CD4-positive, alpha-beta T cell (primary cell): ENCODE measurements at regions not wholly inside any gene's neighbourhood (a gene's known extent, or its start where the extent isn't known, plus 50 kb on each side); places are given as distances from the start of the nearest gene placed in this dataset.

ENCODE experiments used
- ATAC-seq: fragments of 200-7000 bp; cut with Tn5 transposase; one replicate; pipeline ENCODE4 v1.10.0; 2022; ENCODE audit warnings: mild to moderate bottlenecking; ENCODE audit not compliant: poor library complexity
- CTCF ChIA-PET: fragments of 350-600 bp; sonication (Branson Sonifier 250); formaldehyde crosslinking; loops from one replicate; lab custom pipeline; 2021; ENCODE audit warnings: antibody characterized with exemption, inconsistent platforms; lab: Charles Lee
- POLR2A ChIA-PET: fragments of 350-600 bp; sonication (Branson Sonifier 250); formaldehyde crosslinking; loops from one replicate; lab custom pipeline; 2021; ENCODE audit warnings: antibody characterized with exemption, inconsistent platforms; lab: Charles Lee
- DNase-seq, 14 experiments: peaks; one replicate each; pipeline ENCODE4 v3.0.0-alpha.2; 2013 to 2020; ENCODE audit warnings: mixed read lengths in 2 of 14
- H3K27ac ChIP-seq, 2 donors: one replicate each; pipeline versions ENCODE4 v1.5.1 to v1.7.0; 2013; ENCODE audit warnings: low read length in 2 of 2, low read depth in 1 of 2, mild to moderate bottlenecking in 1 of 2
- H3K27me3 ChIP-seq, 2 experiments: 1 replicate in 1 of 2; 2 replicates in 1 of 2; pipeline versions ENCODE4 v1.6.1 to v1.7.0; 2013; ENCODE audit warnings: low read length in 2 of 2, control low read depth in 1 of 2, mild to moderate bottlenecking in 1 of 2, moderate library complexity in 1 of 2; ENCODE audit not compliant: insufficient read depth in 2 of 2, control insufficient read depth in 1 of 2
- H3K36me3 ChIP-seq: one replicate; pipeline ENCODE4 v1.6.1; 2013; ENCODE audit warnings: low read length, control low read depth; ENCODE audit not compliant: insufficient read depth
- H3K4me1 ChIP-seq: one replicate; pipeline ENCODE4 v1.6.1; 2013; ENCODE audit warnings: low read length, control low read depth; ENCODE audit not compliant: insufficient read depth
- H3K4me3 ChIP-seq: one replicate; pipeline ENCODE4 v1.5.1; 2013; ENCODE audit warnings: mild to moderate bottlenecking, low read length, moderate library complexity
- H3K9me3 ChIP-seq, 2 experiments: 1 replicate in 1 of 2; 2 replicates in 1 of 2; pipeline versions ENCODE4 v1.6.1 to v1.7.0; 2013; ENCODE audit warnings: low read length in 2 of 2, mild to moderate bottlenecking in 2 of 2, control low read depth in 1 of 2, moderate library complexity in 1 of 2; ENCODE audit not compliant: control insufficient read depth in 1 of 2, insufficient read depth in 1 of 2
- H3K27ac Mint-ChIP-seq: one replicate; pipeline ENCODE4 v1.8.0; 2020; ENCODE audit warnings: mixed read lengths
- H3K27me3 Mint-ChIP-seq: one replicate; pipeline ENCODE4 v1.8.0; 2021; ENCODE audit warnings: mixed read lengths
- H3K36me3 Mint-ChIP-seq: one replicate; pipeline ENCODE4 v1.8.0; 2021; ENCODE audit warnings: low read depth, mixed read lengths
- H3K4me1 Mint-ChIP-seq: one replicate; pipeline ENCODE4 v1.8.0; 2021; ENCODE audit warnings: low read depth, mixed read lengths
- H3K4me3 Mint-ChIP-seq: one replicate; pipeline ENCODE4 v1.8.0; 2020; ENCODE audit warnings: mild to moderate bottlenecking, mixed read lengths
- H3K9me3 Mint-ChIP-seq: one replicate; pipeline ENCODE4 v1.8.0; 2020; ENCODE audit warnings: mixed read lengths
- intact Hi-C, 2 experiments: fragments of 100-400 bp; cut with DNase I in 1 of 2; cut with micrococcal nuclease in 1 of 2; formaldehyde crosslinking; loops; one replicate each; pipeline versions ENCODE4 v1.15.1 to v1.9.0; 2023 to 2025; cut with DNase I, micrococcal nuclease
- TF ChIP-seq, protein P1 (sequence below): fragments of 200-600 bp; IDR thresholded peaks from one replicate; pipeline ENCODE4 v1.8.0; 2022; ENCODE audit warnings: antibody characterized with exemption, mild to moderate bottlenecking

DNA sequence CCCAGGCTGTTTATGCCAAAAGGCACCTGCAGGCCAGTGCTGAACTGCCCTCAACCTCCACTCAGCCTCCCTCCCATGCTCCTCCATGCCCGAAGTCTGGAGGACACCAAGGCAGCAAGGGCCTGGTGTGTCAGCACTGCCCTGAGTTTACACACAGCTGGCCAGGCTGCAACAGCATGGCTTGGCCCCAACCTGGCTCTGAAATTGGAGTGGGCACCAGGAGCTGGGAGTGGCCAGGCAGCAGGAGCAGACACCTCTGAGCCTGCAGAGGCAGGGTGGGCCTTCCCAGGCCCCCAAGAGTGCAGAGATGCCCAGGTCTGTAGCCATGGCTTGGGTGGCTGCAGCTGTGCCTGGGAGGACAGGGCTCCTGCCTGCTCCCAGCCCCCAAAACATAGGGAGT is 571.2 kb upstream of the ACTRT1 start:
- ChIA-PET CTCF (no interaction called here), POLR2A (interaction anchor here (0.5 kb wide), 1 partner anchor 251 kb away, joined by 4 read pairs; no protein-coding TSS in a partner anchor)
- no peaks in the 10 kb centered on the region for H3K27me3 Mint-ChIP-seq

GRCh38 chrX:128622296-128622695 is 570.1 kb upstream of the ACTRT1 start:
- H3K9me3 Mint-ChIP-seq: no peaks in the 10 kb centered on the region
- Histone ChIP-seq H3K27me3 (no peaks in the 10 kb centered on the region), H3K4me3 (no peak overlapping the region), H3K9me3 (peaks cover 0 to 7% of the 10 kb centered on the region in 2 experiments), H3K27ac (no peak overlapping the region), H3K36me3 (no peaks in the 10 kb centered on the region), H3K4me1 (no peaks in the 10 kb centered on the region)
- ChIA-PET POLR2A (no interaction called here), CTCF (no interaction called here)
- no peaks in the 10 kb centered on the region for H3K36me3 Mint-ChIP-seq
- no peaks in the 10 kb centered on the region for H3K4me1 Mint-ChIP-seq
- no peak overlapping the region for H3K4me3 Mint-ChIP-seq
- ATAC-seq (no peak), DNase-seq (no peak)
- TF ChIP-seq, protein P1, sequence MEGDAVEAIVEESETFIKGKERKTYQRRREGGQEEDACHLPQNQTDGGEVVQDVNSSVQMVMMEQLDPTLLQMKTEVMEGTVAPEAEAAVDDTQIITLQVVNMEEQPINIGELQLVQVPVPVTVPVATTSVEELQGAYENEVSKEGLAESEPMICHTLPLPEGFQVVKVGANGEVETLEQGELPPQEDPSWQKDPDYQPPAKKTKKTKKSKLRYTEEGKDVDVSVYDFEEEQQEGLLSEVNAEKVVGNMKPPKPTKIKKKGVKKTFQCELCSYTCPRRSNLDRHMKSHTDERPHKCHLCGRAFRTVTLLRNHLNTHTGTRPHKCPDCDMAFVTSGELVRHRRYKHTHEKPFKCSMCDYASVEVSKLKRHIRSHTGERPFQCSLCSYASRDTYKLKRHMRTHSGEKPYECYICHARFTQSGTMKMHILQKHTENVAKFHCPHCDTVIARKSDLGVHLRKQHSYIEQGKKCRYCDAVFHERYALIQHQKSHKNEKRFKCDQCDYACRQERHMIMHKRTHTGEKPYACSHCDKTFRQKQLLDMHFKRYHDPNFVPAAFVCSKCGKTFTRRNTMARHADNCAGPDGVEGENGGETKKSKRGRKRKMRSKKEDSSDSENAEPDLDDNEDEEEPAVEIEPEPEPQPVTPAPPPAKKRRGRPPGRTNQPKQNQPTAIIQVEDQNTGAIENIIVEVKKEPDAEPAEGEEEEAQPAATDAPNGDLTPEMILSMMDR: no peak
- H3K27me3 Mint-ChIP-seq: no peaks in the 10 kb centered on the region
- intact Hi-C loops: no loop called here
- H3K27ac Mint-ChIP-seq: no peak overlapping the region

More for the DNA sequence above, 571.2 kb upstream of the ACTRT1 start:
- TF ChIP-seq, protein P1: no peak
- H3K9me3 ChIP-seq: peaks cover 0 to 7% of the 10 kb centered on the region in 2 experiments
- no peak overlapping the region for H3K4me3 Mint-ChIP-seq
- no peak overlapping the region for H3K4me3 ChIP-seq
- no peaks in the 10 kb centered on the region for H3K36me3 Mint-ChIP-seq
- intact Hi-C loops: no loop called here
- H3K27ac ChIP-seq: no peak overlapping the region
- H3K27ac Mint-ChIP-seq: no peak overlapping the region
- no peaks in the 10 kb centered on the region for H3K9me3 Mint-ChIP-seq
- no peaks in the 10 kb centered on the region for H3K4me1 Mint-ChIP-seq
- H3K4me1 ChIP-seq: no peaks in the 10 kb centered on the region
- no peaks in the 10 kb centered on the region for H3K36me3 ChIP-seq
- H3K27me3 ChIP-seq: no peaks in the 10 kb centered on the region
- ATAC-seq (no peak), DNase-seq (no peak)

DNA sequence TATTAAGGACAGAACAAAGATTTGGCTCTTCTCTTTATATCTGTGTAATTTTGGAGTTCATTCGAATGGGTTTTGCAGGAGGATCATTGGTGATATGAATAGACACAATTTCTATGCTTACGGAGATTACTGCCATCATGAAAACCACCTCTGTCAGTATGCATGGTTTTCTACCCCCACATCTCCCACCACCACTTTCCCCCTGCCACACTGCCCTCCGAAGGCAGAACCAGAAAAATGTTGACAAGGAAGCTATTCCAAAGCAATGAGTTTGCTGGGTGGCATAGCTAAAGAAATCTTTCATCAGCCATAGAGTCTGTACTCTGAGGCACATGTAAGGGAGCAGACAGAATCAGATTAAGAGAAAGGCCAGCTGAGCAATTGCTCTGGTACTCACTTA is 567.3 kb upstream of the ACTRT1 start:
- TF ChIP-seq, protein P1: no peak
- Mint-ChIP-seq H3K4me1 (no peaks in the 10 kb centered on the region), H3K9me3 (no peaks in the 10 kb centered on the region), H3K27me3 (no peaks in the 10 kb centered on the region), H3K27ac (no peak overlapping the region), H3K4me3 (no peak overlapping the region), H3K36me3 (no peaks in the 10 kb centered on the region)
- no peak for ATAC-seq
- CTCF ChIA-PET: no interaction called here
- Histone ChIP-seq H3K27me3 (no peaks in the 10 kb centered on the region), H3K4me3 (no peak overlapping the region), H3K36me3 (no peaks in the 10 kb centered on the region), H3K4me1 (no peaks in the 10 kb centered on the region), H3K27ac (no peak overlapping the region), H3K9me3 (peaks cover 0 to 7% of the 10 kb centered on the region in 2 experiments)
- DNase-seq: no peak
- intact Hi-C loops: no loop called here
- POLR2A ChIA-PET: no interaction called here
